GM23248 (cell line): ENCODE measurements at regions not wholly inside any gene's neighbourhood (a gene's known extent, or its start where the extent isn't known, plus 50 kb on each side); places are given as distances from the start of the nearest gene placed in this dataset.

ENCODE experiments used
- EZH2 ChIP-seq: fragments of 200-600 bp; sonication (generic); IDR thresholded peaks from 2 replicates; pipeline ENCODE4 v1.6.1; 2018; ENCODE audit warnings: antibody characterized with exemption, mild to moderate bottlenecking; ENCODE audit not compliant: insufficient read depth, poor library complexity, severe bottlenecking
- EZH2phosphoT487 ChIP-seq: fragments of 200-600 bp; sonication (generic); IDR thresholded peaks from 2 replicates; pipeline ENCODE4 v1.6.1; 2018; ENCODE audit warnings: antibody characterized with exemption, moderate library complexity, mild to moderate bottlenecking, low read depth; ENCODE audit not compliant: insufficient read depth

DNA sequence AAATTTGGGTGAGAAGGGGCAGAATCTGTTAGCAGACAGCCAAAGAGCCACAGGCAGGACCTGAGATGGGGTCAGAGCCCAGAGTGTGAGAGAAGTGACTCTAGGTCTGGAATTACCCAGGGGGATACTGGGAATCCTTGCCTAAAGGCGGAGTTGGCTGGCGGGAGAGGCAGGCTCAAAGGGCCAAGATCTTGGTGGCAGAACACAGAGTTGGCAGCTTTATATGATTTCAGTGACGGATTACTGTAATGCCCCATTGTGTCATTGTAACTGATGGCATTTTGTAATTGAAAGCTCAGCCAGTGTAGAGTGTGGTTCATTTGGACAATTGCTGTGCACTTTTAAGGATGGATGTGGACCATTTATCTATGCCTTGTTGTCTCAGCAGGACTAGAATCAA is 77.3 kb downstream of the SMIM20 start:
- no peak for TF ChIP-seq EZH2phosphoT487
- TF ChIP-seq EZH2, result no peak
